ENCODE measurements at regions not wholly inside any gene's neighbourhood (a gene's known extent, or its start where the extent isn't known, plus 50 kb on each side); places are given as distances from the start of the nearest gene placed in this dataset.

DNA sequence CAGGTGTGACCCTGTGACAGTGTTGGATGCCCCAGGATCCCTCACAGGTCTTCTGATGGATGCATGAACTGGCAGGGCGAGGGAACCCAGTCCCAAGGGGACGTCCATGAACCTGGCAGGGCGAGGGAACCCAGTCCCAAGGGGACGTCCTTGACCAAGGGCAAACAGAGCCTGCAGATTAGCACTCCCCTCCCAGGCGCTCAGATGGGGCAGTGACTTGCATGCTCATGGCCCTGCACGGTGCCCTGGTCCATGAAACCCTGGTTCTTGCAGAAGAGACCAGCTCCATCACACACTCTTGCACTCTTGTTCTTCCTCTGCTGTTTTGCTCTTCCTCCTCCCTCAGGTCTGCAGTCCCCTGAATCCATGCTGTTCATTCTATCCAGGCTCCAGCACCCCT lies 192.7 kb downstream of the GALR1 start:
- Histone ChIP-seq H3K27ac (ENCODE audit: low read depth, low read length, poor library complexity, severe bottlenecking) (no peak overlapping the region), H3K79me2 (ENCODE audit: insufficient read depth, low read depth, low read length) (no peaks in the 10 kb centered on the region), H3K36me3 (ENCODE audit: insufficient read depth, low read length) (no peaks in the 10 kb centered on the region), H3K4me2 (ENCODE audit: low read length) (no peak overlapping the region), H3K9me3 (ENCODE audit: low read length) (no peaks in the 10 kb centered on the region), H3K9me2 (ENCODE audit: insufficient read depth, low read length) (no peaks in the 10 kb centered on the region), H2AFZ (ENCODE audit: low read length) (no peak overlapping the region), H3K4me1 (ENCODE audit: insufficient read depth, low read length, poor library complexity, severe bottlenecking) (no peaks in the 10 kb centered on the region), H4K20me1 (ENCODE audit: insufficient read depth, low read length) (no peaks in the 10 kb centered on the region), H3K4me3 (ENCODE audit: low read depth, low read length, poor library complexity, severe bottlenecking) (no peak overlapping the region)
- ChIA-PET POLR2A (no interaction called here), CTCF (ENCODE audit: unreplicated experiment) (no interaction called here)
- DNase-seq (ENCODE audit: low spot score), result no peak
- TF ChIP-seq CTCF (conservative IDR thresholded peaks at IDR 0.05; ENCODE audit: low read length) (no peak), EZH2phosphoT487 (IDR thresholded peaks at IDR 0.05; ENCODE audit: borderline replicate concordance, low read depth, low read length) (no peak)
- no TSS peak for BruUV-seq (replicated peaks)
- intact Hi-C loops (cut with micrococcal nuclease; ENCODE audit: unreplicated experiment), result no loop called here

GRCh38 chr18:77444385-77444784 lies 194.7 kb downstream of the GALR1 start:
- CTCF ChIA-PET (ENCODE audit: unreplicated experiment), result no interaction called here
- POLR2A ChIA-PET, result no interaction called here
- DNase-seq (ENCODE audit: low spot score), result no peak
- Histone ChIP-seq H3K9me3 (ENCODE audit: low read length) (no peaks in the 10 kb centered on the region), H3K27ac (ENCODE audit: low read depth, low read length, poor library complexity, severe bottlenecking) (no peak overlapping the region), H3K4me2 (ENCODE audit: low read length) (no peak overlapping the region), H3K4me1 (ENCODE audit: insufficient read depth, low read length, poor library complexity, severe bottlenecking) (no peaks in the 10 kb centered on the region), H3K79me2 (ENCODE audit: insufficient read depth, low read depth, low read length) (no peaks in the 10 kb centered on the region), H2AFZ (ENCODE audit: low read length) (no peak overlapping the region), H3K4me3 (ENCODE audit: low read depth, low read length, poor library complexity, severe bottlenecking) (no peak overlapping the region), H3K36me3 (ENCODE audit: insufficient read depth, low read length) (no peaks in the 10 kb centered on the region), H4K20me1 (ENCODE audit: insufficient read depth, low read length) (no peaks in the 10 kb centered on the region), H3K9me2 (ENCODE audit: insufficient read depth, low read length) (no peaks in the 10 kb centered on the region)
- no TSS peak for BruUV-seq (replicated peaks)
- intact Hi-C loops (cut with micrococcal nuclease; ENCODE audit: unreplicated experiment), result no loop called here
- no peak for TF ChIP-seq EZH2phosphoT487 (IDR thresholded peaks at IDR 0.05; ENCODE audit: borderline replicate concordance, low read depth, low read length)

DNA sequence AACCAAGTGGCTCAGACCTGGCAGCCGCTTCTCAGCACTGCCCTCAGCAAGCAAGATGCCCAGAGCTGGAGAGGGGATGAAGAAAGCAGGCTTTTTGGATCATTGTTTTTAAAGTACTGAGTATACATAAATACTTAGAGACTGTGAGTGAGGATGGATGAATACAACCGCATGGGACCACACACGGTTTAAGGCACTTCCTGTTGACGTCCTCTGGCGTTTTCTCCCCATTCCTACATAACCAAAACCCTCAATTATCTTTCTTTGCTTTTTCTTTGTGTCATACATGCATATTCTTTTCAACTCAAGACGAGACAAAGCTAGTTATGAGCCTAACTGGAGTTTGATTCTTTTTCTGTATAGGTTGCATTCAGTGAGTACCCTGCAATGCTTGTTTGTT lies 198.4 kb downstream of the GALR1 start:
- POLR2A ChIA-PET, result interaction anchor here (1.0 kb wide), 1 partner anchor 35 kb away, joined by 3 read pairs; no protein-coding TSS in a partner anchor
- Histone ChIP-seq H3K9me2 (ENCODE audit: insufficient read depth, low read length) (no peaks in the 10 kb centered on the region), H2AFZ (ENCODE audit: low read length) (no peak overlapping the region), H3K27ac (ENCODE audit: low read depth, low read length, poor library complexity, severe bottlenecking) (no peak overlapping the region), H3K4me1 (ENCODE audit: insufficient read depth, low read length, poor library complexity, severe bottlenecking) (no peaks in the 10 kb centered on the region), H3K4me3 (ENCODE audit: low read depth, low read length, poor library complexity, severe bottlenecking) (no peak overlapping the region), H3K4me2 (ENCODE audit: low read length) (no peak overlapping the region), H3K36me3 (ENCODE audit: insufficient read depth, low read length) (no peaks in the 10 kb centered on the region), H3K79me2 (ENCODE audit: insufficient read depth, low read depth, low read length) (no peaks in the 10 kb centered on the region), H3K9me3 (ENCODE audit: low read length) (no peaks in the 10 kb centered on the region), H4K20me1 (ENCODE audit: insufficient read depth, low read length) (no peaks in the 10 kb centered on the region)
- BruUV-seq (replicated peaks), result no TSS peak
- no peak for DNase-seq (ENCODE audit: low spot score)
- CTCF ChIA-PET (ENCODE audit: unreplicated experiment), result no interaction called here
- intact Hi-C loops (cut with micrococcal nuclease; ENCODE audit: unreplicated experiment), result no loop called here
- TF ChIP-seq EZH2phosphoT487 (IDR thresholded peaks at IDR 0.05; ENCODE audit: borderline replicate concordance, low read depth, low read length), result no peak

DNA sequence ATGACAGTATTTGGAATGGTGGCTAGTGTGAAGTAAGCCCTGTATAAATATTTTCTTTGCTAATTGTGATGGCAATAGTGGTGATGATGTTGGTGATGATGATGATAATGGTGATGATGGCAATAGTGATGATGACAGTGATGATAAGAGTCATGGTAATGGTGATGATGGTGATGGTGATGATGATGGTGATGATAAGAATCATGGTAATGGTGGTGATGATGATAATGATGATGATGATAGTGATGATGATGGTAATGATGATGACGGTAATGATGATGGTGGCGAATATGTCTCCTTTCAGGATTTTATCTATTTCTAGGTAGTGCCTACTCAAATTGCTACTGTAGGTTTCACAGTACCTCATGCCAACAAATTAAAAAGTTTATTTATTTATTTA lies 205.4 kb downstream of the GALR1 start:
- POLR2A ChIA-PET, result no interaction called here
- Histone ChIP-seq H3K9me2 (ENCODE audit: insufficient read depth, low read length) (no peaks in the 10 kb centered on the region), H3K79me2 (ENCODE audit: insufficient read depth, low read depth, low read length) (no peaks in the 10 kb centered on the region), H3K4me2 (ENCODE audit: low read length) (no peak overlapping the region), H3K27ac (ENCODE audit: low read depth, low read length, poor library complexity, severe bottlenecking) (no peak overlapping the region), H2AFZ (ENCODE audit: low read length) (no peak overlapping the region), H3K4me3 (ENCODE audit: low read depth, low read length, poor library complexity, severe bottlenecking) (no peak overlapping the region), H3K36me3 (ENCODE audit: insufficient read depth, low read length) (no peaks in the 10 kb centered on the region), H3K4me1 (ENCODE audit: insufficient read depth, low read length, poor library complexity, severe bottlenecking) (no peaks in the 10 kb centered on the region), H3K9me3 (ENCODE audit: low read length) (no peaks in the 10 kb centered on the region), H4K20me1 (ENCODE audit: insufficient read depth, low read length) (no peaks in the 10 kb centered on the region)
- intact Hi-C loops (cut with micrococcal nuclease; ENCODE audit: unreplicated experiment), result no loop called here
- DNase-seq (ENCODE audit: low spot score), result no peak
- TF ChIP-seq CTCF (conservative IDR thresholded peaks at IDR 0.05; ENCODE audit: low read length), result no peak
- TF ChIP-seq EZH2phosphoT487 (IDR thresholded peaks at IDR 0.05; ENCODE audit: borderline replicate concordance, low read depth, low read length), result no peak
- no TSS peak for BruUV-seq (replicated peaks)
- CTCF ChIA-PET (ENCODE audit: unreplicated experiment), result no interaction called here
